ENCODE measurements at regions not wholly inside any gene's neighbourhood (a gene's known extent, or its start where the extent isn't known, plus 50 kb on each side); places are given as distances from the start of the nearest gene placed in this dataset.

DNA sequence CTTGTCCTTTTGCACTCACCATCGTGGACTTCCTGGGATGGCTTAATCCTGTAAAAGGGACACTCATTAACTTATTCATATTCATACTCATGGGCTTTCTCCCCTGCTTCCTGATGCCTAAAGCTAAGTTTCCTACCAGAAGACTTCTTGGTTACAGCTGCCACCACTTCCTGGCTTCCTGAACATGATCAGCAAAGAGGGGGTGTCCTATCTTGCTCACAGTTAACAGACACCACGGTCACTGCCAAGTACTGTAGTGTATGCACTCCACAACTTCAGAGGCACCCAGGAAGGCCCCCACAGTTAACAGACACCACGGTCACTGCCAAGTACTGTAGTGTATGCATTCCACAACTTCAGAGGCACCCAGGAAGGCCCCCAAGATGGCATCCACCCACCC, 177.8 kb downstream of the SIPA1L2 start:
- peaks cover 3% of the 10 kb centered on the region; the same call in 1 of the 2 replicates for H3K36me3 ChIP-seq (ENCODE audit: control insufficient read depth, insufficient read depth, low read length)
- no peak for DNase-seq
- no peaks in the 10 kb centered on the region for H3K27me3 ChIP-seq (ENCODE audit: control insufficient read depth, insufficient read depth, low read length)
- no peak overlapping the region for H4K5ac ChIP-seq (ENCODE audit: low read depth, low read length)
- no peak overlapping the region for H3K4ac ChIP-seq (ENCODE audit: low read depth, low read length)
- H3K79me1 ChIP-seq (ENCODE audit: low read depth in 1 of 2, low read length in 2 of 2), result no peaks in the 10 kb centered on the region
- H3K4me1 ChIP-seq (ENCODE audit: control insufficient read depth, insufficient read depth, low read length), result no peaks in the 10 kb centered on the region
- H2BK20ac ChIP-seq (ENCODE audit: low read depth, low read length), result no peak overlapping the region
- H4K20me1 ChIP-seq (ENCODE audit: insufficient read depth, low read length), result no peaks in the 10 kb centered on the region
- no peak overlapping the region for H3K23ac ChIP-seq (ENCODE audit: low read depth, low read length)
- no peak overlapping the region for H2BK5ac ChIP-seq (ENCODE audit: low read depth, low read length, poor library complexity, severe bottlenecking)
- no peak overlapping the region for H2BK15ac ChIP-seq (ENCODE audit: low read depth, low read length)
- H3K4me3 ChIP-seq (ENCODE audit: insufficient read depth, low read depth, low read length), result no peak overlapping the region
- ChIA-PET CTCF (interaction anchor here (1.5 kb wide), 1 partner anchor 10 kb away, joined by 6 read pairs; no protein-coding TSS in a partner anchor), POLR2A (ENCODE audit: unreplicated experiment) (no interaction called here)
- no peak overlapping the region for H4K8ac ChIP-seq (ENCODE audit: low read depth in 2 of 2, low read length in 2 of 2)
- no peak overlapping the region for H3K56ac ChIP-seq (ENCODE audit: extremely low read depth, insufficient read depth, low read length)
- peaks cover 2% of the 10 kb centered on the region; the same call in 1 of the 2 replicates for H3K9me1 ChIP-seq (ENCODE audit: insufficient read depth, low read length)
- H2AK5ac ChIP-seq (ENCODE audit: low read depth, low read length), result no peak overlapping the region
- H2BK120ac ChIP-seq (ENCODE audit: low read depth, low read length), result no peak overlapping the region
- no peaks in the 10 kb centered on the region for H3K9me3 ChIP-seq (ENCODE audit: control insufficient read depth, insufficient read depth, low read length)
- dilution Hi-C loops (cut with HindIII; ENCODE audit: low sequenced_read_pairs, unreplicated experiment), result no loop called here
- no peak overlapping the region for H3K9ac ChIP-seq (ENCODE audit: low read depth, low read length)
- no CpG with 5 or more reads among the region's 3 CpGs for WGBS, 2 experiments (ENCODE audit: extremely low coverage in 2 of 2, insufficient read length in 1 of 2)
- intact Hi-C loops (cut with micrococcal nuclease), result no loop called here
- no peak overlapping the region for H2AFZ ChIP-seq (replicated peaks; ENCODE audit: low read length, poor library complexity)
- BruUV-seq (replicated peaks), result no TSS peak
- H2AK9ac ChIP-seq (replicated peaks; ENCODE audit: low read depth, low read length, poor library complexity), result no peak overlapping the region
- H3K27ac ChIP-seq (ENCODE audit: insufficient read depth, low read length), result no peak overlapping the region
- ATAC-seq (ENCODE audit: low read depth), result no peak
- H3K14ac ChIP-seq (replicated peaks; ENCODE audit: low read depth, low read length), result no peak overlapping the region
- in situ Hi-C loops (cut with MboI; ENCODE audit: low sequenced_read_pairs), result no loop called here
- no peak overlapping the region for H4K91ac ChIP-seq (ENCODE audit: insufficient read depth, low read depth, low read length)
- TF ChIP-seq, protein P1, sequence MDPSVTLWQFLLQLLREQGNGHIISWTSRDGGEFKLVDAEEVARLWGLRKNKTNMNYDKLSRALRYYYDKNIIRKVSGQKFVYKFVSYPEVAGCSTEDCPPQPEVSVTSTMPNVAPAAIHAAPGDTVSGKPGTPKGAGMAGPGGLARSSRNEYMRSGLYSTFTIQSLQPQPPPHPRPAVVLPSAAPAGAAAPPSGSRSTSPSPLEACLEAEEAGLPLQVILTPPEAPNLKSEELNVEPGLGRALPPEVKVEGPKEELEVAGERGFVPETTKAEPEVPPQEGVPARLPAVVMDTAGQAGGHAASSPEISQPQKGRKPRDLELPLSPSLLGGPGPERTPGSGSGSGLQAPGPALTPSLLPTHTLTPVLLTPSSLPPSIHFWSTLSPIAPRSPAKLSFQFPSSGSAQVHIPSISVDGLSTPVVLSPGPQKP (IDR thresholded peaks at IDR 0.05; ENCODE audit: borderline replicate concordance, low read depth, low read length), result no peak
- TF ChIP-seq, protein P2, sequence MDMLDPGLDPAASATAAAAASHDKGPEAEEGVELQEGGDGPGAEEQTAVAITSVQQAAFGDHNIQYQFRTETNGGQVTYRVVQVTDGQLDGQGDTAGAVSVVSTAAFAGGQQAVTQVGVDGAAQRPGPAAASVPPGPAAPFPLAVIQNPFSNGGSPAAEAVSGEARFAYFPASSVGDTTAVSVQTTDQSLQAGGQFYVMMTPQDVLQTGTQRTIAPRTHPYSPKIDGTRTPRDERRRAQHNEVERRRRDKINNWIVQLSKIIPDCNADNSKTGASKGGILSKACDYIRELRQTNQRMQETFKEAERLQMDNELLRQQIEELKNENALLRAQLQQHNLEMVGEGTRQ (IDR thresholded peaks at IDR 0.05; ENCODE audit: low read depth, low read length), result no peak
- TF ChIP-seq MAZ (IDR thresholded peaks at IDR 0.05; ENCODE audit: borderline replicate concordance, low read depth, low read length) (no peak), RFX5 (IDR thresholded peaks at IDR 0.05; ENCODE audit: low read depth, low read length) (no peak), POLR2A (IDR thresholded peaks at IDR 0.05; ENCODE audit: low read depth, low read length) (no peak), MAFK (IDR thresholded peaks at IDR 0.05; ENCODE audit: low read depth, low read length) (no peak), RCOR1 (IDR thresholded peaks at IDR 0.05; ENCODE audit: insufficient replicate concordance, low read length) (no peak), FOS (IDR thresholded peaks at IDR 0.05; ENCODE audit: low read depth, low read length) (no peak), CEBPB (IDR thresholded peaks at IDR 0.05; ENCODE audit: low read depth, low read length) (no peak), SMC3 (IDR thresholded peaks at IDR 0.05; ENCODE audit: low read depth, low read length) (no peak)
- TF ChIP-seq, protein P3, sequence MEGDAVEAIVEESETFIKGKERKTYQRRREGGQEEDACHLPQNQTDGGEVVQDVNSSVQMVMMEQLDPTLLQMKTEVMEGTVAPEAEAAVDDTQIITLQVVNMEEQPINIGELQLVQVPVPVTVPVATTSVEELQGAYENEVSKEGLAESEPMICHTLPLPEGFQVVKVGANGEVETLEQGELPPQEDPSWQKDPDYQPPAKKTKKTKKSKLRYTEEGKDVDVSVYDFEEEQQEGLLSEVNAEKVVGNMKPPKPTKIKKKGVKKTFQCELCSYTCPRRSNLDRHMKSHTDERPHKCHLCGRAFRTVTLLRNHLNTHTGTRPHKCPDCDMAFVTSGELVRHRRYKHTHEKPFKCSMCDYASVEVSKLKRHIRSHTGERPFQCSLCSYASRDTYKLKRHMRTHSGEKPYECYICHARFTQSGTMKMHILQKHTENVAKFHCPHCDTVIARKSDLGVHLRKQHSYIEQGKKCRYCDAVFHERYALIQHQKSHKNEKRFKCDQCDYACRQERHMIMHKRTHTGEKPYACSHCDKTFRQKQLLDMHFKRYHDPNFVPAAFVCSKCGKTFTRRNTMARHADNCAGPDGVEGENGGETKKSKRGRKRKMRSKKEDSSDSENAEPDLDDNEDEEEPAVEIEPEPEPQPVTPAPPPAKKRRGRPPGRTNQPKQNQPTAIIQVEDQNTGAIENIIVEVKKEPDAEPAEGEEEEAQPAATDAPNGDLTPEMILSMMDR (conservative IDR thresholded peaks at IDR 0.05; ENCODE audit: low read depth, low read length), result no peak
- H3K4me2 ChIP-seq (ENCODE audit: low read depth, low read length), result no peak overlapping the region
- no peak overlapping the region for H3K18ac ChIP-seq (ENCODE audit: low read depth, low read length)

Data from IMR-90 (cell line).